Activated CD4-positive, alpha-beta T cell treated with anti-CD3 and anti-CD28 coated beads, Interleukin-2, amount 10 ng/mL, durations not matched to agents 7 days and 5 days (primary cell): ENCODE measurements at regions not wholly inside any gene's neighbourhood (a gene's known extent, or its start where the extent isn't known, plus 50 kb on each side); places are given as distances from the start of the nearest gene placed in this dataset.
"Not testable (repeated sequence)": the region's sequence is repeated elsewhere in the genome, so short reads cannot be mapped to it uniquely, and the experiment has no call there.

ENCODE experiments used
- CTCF ChIA-PET: fragments of 350-600 bp; sonication (Branson Sonifier 250); formaldehyde crosslinking; loops from one replicate; lab custom pipeline; 2021; ENCODE audit warnings: antibody characterized with exemption; lab: Charles Lee
- POLR2A ChIA-PET: fragments of 350-600 bp; sonication (Branson Sonifier 250); formaldehyde crosslinking; loops from one replicate; lab custom pipeline; 2021; ENCODE audit warnings: antibody characterized with exemption; lab: Charles Lee
- DNase-seq: peaks from one replicate; pipeline ENCODE4 v3.0.0-alpha.2; 2020
- H3K27ac Mint-ChIP-seq: one replicate; pipeline ENCODE4 v1.8.0; 2021; ENCODE audit warnings: mild to moderate bottlenecking, moderate library complexity, mixed read lengths
- H3K27me3 Mint-ChIP-seq: one replicate; pipeline ENCODE4 v1.8.0; 2021; ENCODE audit warnings: mixed read lengths
- H3K36me3 Mint-ChIP-seq: one replicate; pipeline ENCODE4 v1.8.0; 2021; ENCODE audit warnings: low read depth, mixed read lengths
- H3K4me1 Mint-ChIP-seq: one replicate; pipeline ENCODE4 v1.8.0; 2021; ENCODE audit warnings: mixed read lengths
- H3K4me3 Mint-ChIP-seq: one replicate; pipeline ENCODE4 v1.8.0; 2021; ENCODE audit warnings: mild to moderate bottlenecking, moderate library complexity, mixed read lengths
- H3K9me3 Mint-ChIP-seq: one replicate; pipeline ENCODE4 v1.8.0; 2021; ENCODE audit warnings: mixed read lengths

DNA sequence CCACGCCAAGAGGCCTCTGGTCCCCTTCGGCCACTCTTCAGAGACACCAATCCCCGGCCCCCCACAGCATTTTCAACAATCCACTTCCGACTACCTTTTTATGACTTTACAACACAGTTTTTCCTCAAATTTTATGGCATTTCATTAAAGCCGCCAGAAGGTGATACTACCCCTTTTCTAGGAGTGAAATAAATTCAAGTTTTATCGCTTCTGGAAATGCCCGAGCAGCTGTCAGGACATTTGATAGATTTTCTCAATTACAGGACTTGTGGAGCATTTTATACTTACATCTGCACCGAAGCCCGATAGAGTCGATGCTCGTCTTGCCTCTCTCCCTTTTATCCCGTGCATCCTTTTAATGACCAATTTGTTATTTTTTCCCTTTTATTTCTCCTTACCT, 108.1 kb upstream of the CREB1 start:
- Mint-ChIP-seq H3K36me3 (no peaks in the 10 kb centered on the region), H3K27ac (no peak overlapping the region), H3K9me3 (peaks cover 19% of the 10 kb centered on the region), H3K4me1 (peaks cover 15% of the 10 kb centered on the region), H3K27me3 (peaks cover 4% of the 10 kb centered on the region), H3K4me3 (no peak overlapping the region)
- ChIA-PET POLR2A (no interaction called here), CTCF (interaction anchor here (0.6 kb wide), 1 partner anchor 397 kb away, joined by 3 read pairs; no protein-coding TSS in a partner anchor)
- no peak for DNase-seq

GRCh38 chr2:207422380-207422779, 107.4 kb upstream of the CREB1 start:
- no peaks in the 10 kb centered on the region for H3K36me3 Mint-ChIP-seq
- no peak for DNase-seq
- ChIA-PET POLR2A (no interaction called here), CTCF (interaction anchor here (0.6 kb wide), 1 partner anchor 398 kb away, joined by 3 read pairs; no protein-coding TSS in a partner anchor)
- H3K9me3 Mint-ChIP-seq, result peaks cover 19% of the 10 kb centered on the region
- peaks cover 4% of the 10 kb centered on the region for H3K27me3 Mint-ChIP-seq
- H3K4me1 Mint-ChIP-seq, result peaks cover 15% of the 10 kb centered on the region
- no peak overlapping the region for H3K4me3 Mint-ChIP-seq
- H3K27ac Mint-ChIP-seq, result no peak overlapping the region

GRCh38 chr2:207423886-207424285, 105.9 kb upstream of the CREB1 start:
- peak overlapping the region; percentile 59 for H3K27ac Mint-ChIP-seq
- H3K4me1 Mint-ChIP-seq, result peaks cover 15% of the 10 kb centered on the region

DNA sequence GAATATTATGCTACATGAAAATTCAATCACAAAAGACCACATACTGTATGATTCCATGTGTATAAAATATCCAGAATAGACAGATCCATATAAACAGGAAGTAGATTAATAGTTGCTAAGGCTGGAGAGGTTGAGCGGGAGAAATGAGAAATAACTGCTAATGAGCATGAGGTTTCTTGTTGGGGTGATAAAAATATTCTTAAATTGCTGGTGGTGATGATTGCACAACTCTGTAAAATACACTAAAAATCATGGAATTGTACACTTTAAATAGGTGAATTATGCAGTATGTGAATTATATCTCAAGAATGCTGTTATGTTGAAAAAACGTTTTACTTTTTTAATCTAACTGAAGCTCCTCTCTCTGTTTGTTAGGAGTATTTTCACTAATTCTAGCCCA, 101.8 kb upstream of the CREB1 start:
- POLR2A ChIA-PET, result no interaction called here
- no peak overlapping the region for H3K27ac Mint-ChIP-seq
- H3K4me3 Mint-ChIP-seq, result no peak overlapping the region
- CTCF ChIA-PET, result no interaction called here
- DNase-seq, result no peak
- no peaks in the 10 kb centered on the region for H3K36me3 Mint-ChIP-seq
- peaks cover 15% of the 10 kb centered on the region for H3K4me1 Mint-ChIP-seq
- peaks cover 3% of the 10 kb centered on the region for H3K27me3 Mint-ChIP-seq
- H3K9me3 Mint-ChIP-seq, result peaks cover 16% of the 10 kb centered on the region

More at GRCh38 chr2:207423886-207424285, 105.9 kb upstream of the CREB1 start:
- DNase-seq, result peak; percentile 57
- peaks cover 4% of the 10 kb centered on the region for H3K27me3 Mint-ChIP-seq
- H3K9me3 Mint-ChIP-seq, result peaks cover 19% of the 10 kb centered on the region
- H3K4me3 Mint-ChIP-seq, result no peak overlapping the region
- no peaks in the 10 kb centered on the region for H3K36me3 Mint-ChIP-seq
- POLR2A ChIA-PET, result no interaction called here
- CTCF ChIA-PET, result interaction anchor here (0.6 to 1.1 kb wide), 5 partner anchors 8 to 624 kb away, joined by 3 to 4 read pairs (median 3); no protein-coding TSS in a partner anchor

DNA sequence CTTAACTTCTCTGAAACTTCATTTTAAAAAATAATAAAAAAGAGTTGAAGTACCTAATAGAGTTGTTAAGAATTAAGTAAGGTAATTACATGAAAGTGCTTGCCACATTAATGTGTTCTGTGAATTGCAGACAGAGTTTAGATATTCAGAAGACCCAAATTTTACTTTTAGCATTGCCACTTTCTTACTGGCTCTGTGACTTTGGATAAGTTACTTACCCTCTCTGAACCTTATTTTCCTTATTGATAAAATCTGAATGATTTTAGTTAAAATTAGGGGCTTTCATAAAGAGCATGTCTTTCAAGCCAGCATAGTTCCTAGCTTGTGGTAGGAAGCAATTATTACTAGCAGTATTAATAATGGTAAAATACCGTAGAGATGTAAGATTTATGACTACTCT, 101.2 kb upstream of the CREB1 start:
- H3K9me3 Mint-ChIP-seq, result peaks cover 12% of the 10 kb centered on the region
- H3K36me3 Mint-ChIP-seq, result no peaks in the 10 kb centered on the region
- H3K4me1 Mint-ChIP-seq, result peaks cover 10% of the 10 kb centered on the region
- no peaks in the 10 kb centered on the region for H3K27me3 Mint-ChIP-seq
- no peak overlapping the region for H3K27ac Mint-ChIP-seq
- POLR2A ChIA-PET, result no interaction called here
- H3K4me3 Mint-ChIP-seq, result no peak overlapping the region
- CTCF ChIA-PET, result interaction anchor here (1.5 kb wide), 1 partner anchor 13 kb away, joined by 3 read pairs; no protein-coding TSS in a partner anchor
- DNase-seq, result no peak

DNA sequence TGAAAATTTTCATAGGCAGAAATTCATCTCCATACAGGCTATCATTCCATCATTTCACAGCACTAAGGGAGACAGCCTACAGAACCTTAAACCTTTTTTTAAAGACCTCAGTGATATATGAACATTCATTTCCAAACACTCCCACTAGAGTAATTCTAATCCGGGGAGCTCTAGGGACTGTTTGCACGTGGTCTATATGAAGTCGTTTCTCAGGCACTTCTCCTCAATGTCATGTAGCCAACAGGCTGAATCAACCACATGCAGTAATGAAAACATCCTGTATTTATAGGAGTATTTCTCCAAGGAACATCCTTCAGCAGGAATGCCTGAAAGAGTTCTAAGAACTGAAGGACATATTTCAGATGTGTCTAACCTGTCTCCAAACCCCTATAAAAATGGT, 97.3 kb upstream of the CREB1 start:
- H3K4me1 Mint-ChIP-seq, result no peaks in the 10 kb centered on the region
- no peak overlapping the region for H3K4me3 Mint-ChIP-seq
- no peak for DNase-seq
- H3K36me3 Mint-ChIP-seq, result no peaks in the 10 kb centered on the region
- no peaks in the 10 kb centered on the region for H3K27me3 Mint-ChIP-seq
- POLR2A ChIA-PET, result interaction anchor here (0.6 kb wide), 1 partner anchor 100 kb away, joined by 6 read pairs; no protein-coding TSS in a partner anchor
- H3K27ac Mint-ChIP-seq, result no peak overlapping the region
- CTCF ChIA-PET, result interaction anchor here (0.6 to 1.2 kb wide), 2 partner anchors 9 to 20 kb away, joined by 3 read pairs; no protein-coding TSS in a partner anchor
- H3K9me3 Mint-ChIP-seq, result peaks cover 2% of the 10 kb centered on the region

DNA sequence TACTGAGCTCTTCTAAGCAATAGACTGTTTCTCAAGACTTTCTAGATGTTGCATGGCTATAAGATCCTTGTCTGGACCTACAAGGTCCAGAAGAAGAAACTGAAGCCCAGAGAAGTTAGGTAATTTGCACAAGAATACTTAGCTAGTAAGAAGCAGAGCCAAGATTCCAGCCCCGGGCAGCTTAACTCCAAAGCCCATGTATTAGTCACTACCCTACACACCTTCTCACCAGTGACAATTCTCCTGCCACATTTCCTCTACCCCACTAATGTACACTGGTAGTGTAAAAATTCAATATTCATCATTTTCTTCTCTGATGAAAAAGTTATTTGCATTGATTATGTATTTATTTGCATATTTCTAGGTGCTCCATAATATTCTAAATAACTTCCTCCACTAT, 95.5 kb upstream of the CREB1 start:
- H3K9me3 Mint-ChIP-seq, result peaks cover 2% of the 10 kb centered on the region
- H3K36me3 Mint-ChIP-seq, result no peaks in the 10 kb centered on the region
- ChIA-PET POLR2A (no interaction called here), CTCF (interaction anchor here (0.9 to 2.0 kb wide), 3 partner anchors 10 to 15 kb away, joined by 3 to 4 read pairs (median 4); no protein-coding TSS in a partner anchor)
- no peak overlapping the region for H3K27ac Mint-ChIP-seq
- no peak for DNase-seq
- no peak overlapping the region for H3K4me3 Mint-ChIP-seq
- H3K27me3 Mint-ChIP-seq, result no peaks in the 10 kb centered on the region
- no peaks in the 10 kb centered on the region for H3K4me1 Mint-ChIP-seq

GRCh38 chr2:207434899-207435465, 94.8 kb upstream of the CREB1 start:
- Mint-ChIP-seq H3K9me3 (peaks cover 2% of the 10 kb centered on the region), H3K27ac (no peak overlapping the region), H3K4me1 (no peaks in the 10 kb centered on the region), H3K27me3 (no peaks in the 10 kb centered on the region), H3K4me3 (no peak overlapping the region), H3K36me3 (no peaks in the 10 kb centered on the region)
- POLR2A ChIA-PET, result no interaction called here
- CTCF ChIA-PET, result interaction anchor here (1.1 to 2.0 kb wide), 2 partner anchors 10 to 15 kb away, joined by 3 to 4 read pairs; no protein-coding TSS in a partner anchor
- no peak for DNase-seq

DNA sequence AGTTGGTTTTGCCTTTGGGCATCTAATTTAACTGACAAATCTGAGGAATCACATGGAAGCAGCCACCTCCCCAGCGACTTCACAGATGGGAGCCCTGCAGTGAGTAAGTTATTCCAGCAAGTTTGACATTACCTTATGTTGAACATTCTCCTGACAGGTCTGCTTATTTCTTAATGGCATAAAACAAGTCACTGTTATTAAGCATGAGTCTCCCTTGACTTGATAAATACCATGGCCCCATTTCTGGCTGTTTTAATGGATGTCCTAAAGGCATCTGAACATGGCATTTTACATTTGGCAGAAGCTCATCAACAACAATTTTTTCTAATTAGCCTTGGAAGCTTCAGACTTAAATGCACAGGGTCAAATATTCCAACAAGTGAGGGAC, 92.6 kb upstream of the CREB1 start:
- Mint-ChIP-seq H3K27ac (no peak overlapping the region), H3K36me3 (no peaks in the 10 kb centered on the region), H3K4me1 (no peaks in the 10 kb centered on the region), H3K4me3 (no peak overlapping the region), H3K27me3 (no peaks in the 10 kb centered on the region), H3K9me3 (peaks cover 3% of the 10 kb centered on the region)
- POLR2A ChIA-PET, result no interaction called here
- CTCF ChIA-PET, result no interaction called here
- DNase-seq, result no peak

- no peak overlapping the region for H3K4me3 Mint-ChIP-seq
- POLR2A ChIA-PET, result no interaction called here
- DNase-seq, result no peak
- no peaks in the 10 kb centered on the region for H3K27me3 Mint-ChIP-seq
- H3K27ac Mint-ChIP-seq, result no peak overlapping the region
- no peaks in the 10 kb centered on the region for H3K4me1 Mint-ChIP-seq
- H3K36me3 Mint-ChIP-seq, result no peaks in the 10 kb centered on the region
- CTCF ChIA-PET, result interaction anchor here (1.3 kb wide), 1 partner anchor 11 kb away, joined by 7 read pairs; no protein-coding TSS in a partner anchor
- H3K9me3 Mint-ChIP-seq, result peaks cover 5% of the 10 kb centered on the region
Observed at GRCh38 chr2:207437524-207438143, 92.1 kb upstream of the CREB1 start.

- peaks cover 5% of the 10 kb centered on the region for H3K9me3 Mint-ChIP-seq
- H3K4me3 Mint-ChIP-seq, result no peak overlapping the region
- POLR2A ChIA-PET, result no interaction called here
- no peaks in the 10 kb centered on the region for H3K36me3 Mint-ChIP-seq
- no peak overlapping the region for H3K27ac Mint-ChIP-seq
- DNase-seq, result no peak
- H3K27me3 Mint-ChIP-seq, result no peaks in the 10 kb centered on the region
- CTCF ChIA-PET, result interaction anchor here (1.3 kb wide), 1 partner anchor 10 kb away, joined by 7 read pairs; no protein-coding TSS in a partner anchor
- no peaks in the 10 kb centered on the region for H3K4me1 Mint-ChIP-seq
Observed at GRCh38 chr2:207438414-207439126, 91.2 kb upstream of the CREB1 start.

DNA sequence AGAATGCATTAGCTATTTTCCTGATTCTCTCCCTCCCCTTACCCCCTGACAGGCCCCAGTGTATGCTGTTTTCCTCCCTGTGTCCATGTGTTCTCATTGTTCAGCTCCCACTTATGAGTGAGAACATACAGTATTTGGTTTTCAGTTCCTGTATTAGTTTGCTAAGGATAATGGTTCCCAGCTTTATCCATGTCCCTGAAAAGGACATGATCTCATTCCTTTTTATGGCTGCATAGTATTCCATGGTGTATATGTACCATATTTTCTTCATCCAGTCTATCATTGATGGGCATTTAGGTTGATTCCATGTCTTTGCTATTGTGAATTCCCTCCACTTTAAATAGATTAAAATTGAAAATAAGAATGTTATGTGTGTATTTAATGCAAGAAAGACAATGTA, 89.9 kb upstream of the CREB1 start:
- H3K27ac Mint-ChIP-seq, H3K27me3 Mint-ChIP-seq, DNase-seq, H3K4me3 Mint-ChIP-seq, POLR2A ChIA-PET, H3K36me3 Mint-ChIP-seq, H3K9me3 Mint-ChIP-seq, H3K4me1 Mint-ChIP-seq: not testable (repeated sequence)
- CTCF ChIA-PET, result interaction anchor here (0.7 kb wide), 1 partner anchor 336 kb away, joined by 3 read pairs; no protein-coding TSS in a partner anchor

DNA sequence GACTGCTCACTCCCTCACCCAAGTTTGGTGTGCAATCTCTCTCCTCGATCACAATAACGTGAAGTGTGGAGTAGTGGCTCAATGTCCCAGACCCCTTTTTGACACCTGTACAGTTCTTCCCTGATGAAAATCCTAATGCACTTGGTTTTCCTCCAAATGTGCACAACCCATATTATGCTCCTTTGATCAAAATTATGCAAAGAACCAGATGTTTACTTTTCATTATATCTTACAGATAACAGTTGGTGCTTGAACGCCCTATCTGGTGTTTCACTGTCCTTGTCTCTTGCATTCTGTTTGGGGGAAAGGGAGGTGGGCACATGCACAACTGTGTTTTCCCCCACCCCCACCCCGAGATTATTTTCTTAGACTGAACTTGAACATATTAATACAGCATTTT, 85.0 kb upstream of the CREB1 start:
- Mint-ChIP-seq H3K27me3 (no peaks in the 10 kb centered on the region), H3K36me3 (no peaks in the 10 kb centered on the region), H3K9me3 (peaks cover 3% of the 10 kb centered on the region), H3K4me1 (no peaks in the 10 kb centered on the region), H3K27ac (no peak overlapping the region), H3K4me3 (no peak overlapping the region)
- CTCF ChIA-PET, result interaction anchor here (0.5 kb wide), 1 partner anchor 302 kb away, joined by 3 read pairs; no protein-coding TSS in a partner anchor
- POLR2A ChIA-PET, result no interaction called here
- DNase-seq, result no peak
